ENCODE measurements at regions not wholly inside any gene's neighbourhood (a gene's known extent, or its start where the extent isn't known, plus 50 kb on each side); places are given as distances from the start of the nearest gene placed in this dataset.

- no peaks in the 10 kb centered on the region for H3K27me3 ChIP-seq (ENCODE audit: control insufficient read depth in 1 of 2, insufficient read depth in 2 of 2, low read length in 2 of 2)
- POLR2A ChIA-PET: no interaction called here
- H3K9ac ChIP-seq (ENCODE audit: insufficient read depth, low read depth, low read length): no peak overlapping the region
- no peaks in the 10 kb centered on the region for H3K79me2 ChIP-seq (ENCODE audit: insufficient read depth, low read length)
- H3K4me1 ChIP-seq (ENCODE audit: insufficient read depth, low read length): no peaks in the 10 kb centered on the region
- in situ Hi-C loops (cut with HindIII; ENCODE audit: extremely low pct_ligation_motif_present, low pct_unique_long_range_greater_than_20kb) (no loop called here), intact Hi-C loops (cut with micrococcal nuclease; ENCODE audit: unreplicated experiment) (no loop called here)
- 20% methylated on average over 6 of the region's 6 CpGs for WGBS (ENCODE audit: low lambda C conversion rate)
- H3K4me3 ChIP-seq (replicated peaks in 1 of 3; ENCODE audit: insufficient read depth in 1 of 3, low read depth in 2 of 3, low read length in 3 of 3): no peak overlapping the region
- FAIRE-seq (no peak), ATAC-seq (no peak), DNase-seq (ENCODE audit: low spot score) (no peak)
- H3K4me2 ChIP-seq (ENCODE audit: low read depth, low read length): no peak overlapping the region
- no peak for TF ChIP-seq TERF1 (CRISPR knock-in tag; IDR thresholded peaks at IDR 0.05)
- no peak for TF ChIP-seq IKZF4 (CRISPR knock-in tag; IDR thresholded peaks at IDR 0.05; ENCODE audit: borderline replicate concordance, low read depth, not compliant biosample characterization)
- H3K9me3 ChIP-seq (ENCODE audit: low read length): no peaks in the 10 kb centered on the region
- H3K36me3 ChIP-seq (replicated peaks in 1 of 2; ENCODE audit: control insufficient read depth in 1 of 2, insufficient read depth in 2 of 2, low read length in 2 of 2): no peaks in the 10 kb centered on the region
- H2AFZ ChIP-seq (ENCODE audit: low read length): no peak overlapping the region
- H4K20me1 ChIP-seq (ENCODE audit: insufficient read depth, low read length): no peaks in the 10 kb centered on the region
- CTCF ChIA-PET (ENCODE audit: low intra/inter-chr PET ratio, low total read pairs): no interaction called here
- H3K27ac ChIP-seq (ENCODE audit: extremely low read length, insufficient read depth, low read length): no peak overlapping the region
- no TSS peak for BruUV-seq (replicated peaks)
These were observed 1602.0 kb upstream of the LRRTM3 start for GRCh38 chr10:65323802-65324201.

- no peak overlapping the region for H2AFZ ChIP-seq (ENCODE audit: low read length)
- ChIA-PET CTCF (ENCODE audit: low intra/inter-chr PET ratio, low total read pairs) (no interaction called here), POLR2A (no interaction called here)
- intact Hi-C loops (cut with micrococcal nuclease; ENCODE audit: unreplicated experiment) (no loop called here), in situ Hi-C loops (cut with HindIII; ENCODE audit: extremely low pct_ligation_motif_present, low pct_unique_long_range_greater_than_20kb) (no loop called here)
- BruUV-seq (replicated peaks): no TSS peak
- WGBS (ENCODE audit: low lambda C conversion rate): 4% methylated on average over 2 of the region's 2 CpGs
- no peaks in the 10 kb centered on the region for H3K27me3 ChIP-seq (ENCODE audit: control insufficient read depth in 1 of 2, insufficient read depth in 2 of 2, low read length in 2 of 2)
- no peaks in the 10 kb centered on the region for H3K4me1 ChIP-seq (ENCODE audit: insufficient read depth, low read length)
- H3K79me2 ChIP-seq (ENCODE audit: insufficient read depth, low read length): no peaks in the 10 kb centered on the region
- H3K9me3 ChIP-seq (ENCODE audit: low read length): no peaks in the 10 kb centered on the region
- ATAC-seq (no peak), FAIRE-seq (no peak), DNase-seq (ENCODE audit: low spot score) (no peak)
- no peaks in the 10 kb centered on the region for H3K36me3 ChIP-seq (replicated peaks in 1 of 2; ENCODE audit: control insufficient read depth in 1 of 2, insufficient read depth in 2 of 2, low read length in 2 of 2)
- no peak overlapping the region for H3K9ac ChIP-seq (ENCODE audit: insufficient read depth, low read depth, low read length)
- no peak overlapping the region for H3K4me2 ChIP-seq (ENCODE audit: low read depth, low read length)
- H4K20me1 ChIP-seq (ENCODE audit: insufficient read depth, low read length): no peaks in the 10 kb centered on the region
- no peak overlapping the region for H3K4me3 ChIP-seq (replicated peaks in 1 of 3; ENCODE audit: insufficient read depth in 1 of 3, low read depth in 2 of 3, low read length in 3 of 3)
- no peak for TF ChIP-seq HNRNPLL (IDR thresholded peaks at IDR 0.05; ENCODE audit: low read depth, low read length, poor library complexity, severe bottlenecking)
- TF ChIP-seq TBX2 (CRISPR knock-in tag; IDR thresholded peaks at IDR 0.05; ENCODE audit: borderline replicate concordance): no peak
- no peak for TF ChIP-seq CHD4 (IDR thresholded peaks at IDR 0.05; ENCODE audit: borderline replicate concordance, low read length)
- no peak for TF ChIP-seq ZNF512B (CRISPR knock-in tag; IDR thresholded peaks at IDR 0.05; ENCODE audit: borderline replicate concordance)
- no peak for TF ChIP-seq ZNF260 (CRISPR knock-in tag; IDR thresholded peaks at IDR 0.05; ENCODE audit: borderline replicate concordance, low read depth)
- H3K27ac ChIP-seq (ENCODE audit: extremely low read length, insufficient read depth, low read length): no peak overlapping the region
These were observed 1599.9 kb upstream of the LRRTM3 start for GRCh38 chr10:65325913-65326312.

Measured in HepG2 (cell line).